ENCODE measurements at regions not wholly inside any gene's neighbourhood (a gene's known extent, or its start where the extent isn't known, plus 50 kb on each side); places are given as distances from the start of the nearest gene placed in this dataset.

DNA sequence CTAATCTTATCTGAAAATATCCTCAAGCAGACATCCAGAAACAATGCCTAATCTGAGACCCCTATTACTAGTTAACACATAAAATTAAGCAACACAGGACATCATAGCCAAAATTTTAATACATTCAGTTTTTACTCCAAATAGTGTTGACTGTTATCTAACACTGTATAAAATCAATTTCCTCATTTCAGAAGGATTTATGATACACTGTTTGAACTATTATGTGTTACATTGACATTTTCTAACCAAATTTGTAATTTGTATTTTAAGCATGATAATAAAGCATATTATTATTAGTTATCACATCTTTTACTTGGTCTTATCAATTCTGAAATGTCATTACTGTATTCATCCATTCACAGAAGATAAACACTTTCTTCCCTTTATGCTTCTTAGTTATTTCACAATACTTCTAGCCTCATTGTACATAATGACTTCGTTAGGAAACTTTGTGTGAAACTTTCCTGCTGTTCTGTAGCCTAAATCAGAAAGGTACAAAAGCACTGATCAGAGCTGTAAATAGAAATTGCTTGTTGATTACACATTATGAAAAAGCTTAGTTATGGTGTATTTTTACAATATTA, 1248.9 kb downstream of the JRKL start:
- TF ChIP-seq, protein P1, sequence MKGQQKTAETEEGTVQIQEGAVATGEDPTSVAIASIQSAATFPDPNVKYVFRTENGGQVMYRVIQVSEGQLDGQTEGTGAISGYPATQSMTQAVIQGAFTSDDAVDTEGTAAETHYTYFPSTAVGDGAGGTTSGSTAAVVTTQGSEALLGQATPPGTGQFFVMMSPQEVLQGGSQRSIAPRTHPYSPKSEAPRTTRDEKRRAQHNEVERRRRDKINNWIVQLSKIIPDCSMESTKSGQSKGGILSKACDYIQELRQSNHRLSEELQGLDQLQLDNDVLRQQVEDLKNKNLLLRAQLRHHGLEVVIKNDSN (IDR thresholded peaks at IDR 0.05; ENCODE audit: borderline replicate concordance, extremely low read length, insufficient read depth, low read depth, low read length), result no peak
- TF ChIP-seq RELA (IDR thresholded peaks at IDR 0.05; ENCODE audit: borderline replicate concordance, partially characterized antibody), result no peak
- TF ChIP-seq TCF3 (IDR thresholded peaks at IDR 0.05; ENCODE audit: borderline replicate concordance, insufficient read depth, low read depth, low read length), result no peak
- TF ChIP-seq TBL1XR1 (IDR thresholded peaks at IDR 0.05; ENCODE audit: low read depth, low read length), result no peak
- TF ChIP-seq, protein P2, sequence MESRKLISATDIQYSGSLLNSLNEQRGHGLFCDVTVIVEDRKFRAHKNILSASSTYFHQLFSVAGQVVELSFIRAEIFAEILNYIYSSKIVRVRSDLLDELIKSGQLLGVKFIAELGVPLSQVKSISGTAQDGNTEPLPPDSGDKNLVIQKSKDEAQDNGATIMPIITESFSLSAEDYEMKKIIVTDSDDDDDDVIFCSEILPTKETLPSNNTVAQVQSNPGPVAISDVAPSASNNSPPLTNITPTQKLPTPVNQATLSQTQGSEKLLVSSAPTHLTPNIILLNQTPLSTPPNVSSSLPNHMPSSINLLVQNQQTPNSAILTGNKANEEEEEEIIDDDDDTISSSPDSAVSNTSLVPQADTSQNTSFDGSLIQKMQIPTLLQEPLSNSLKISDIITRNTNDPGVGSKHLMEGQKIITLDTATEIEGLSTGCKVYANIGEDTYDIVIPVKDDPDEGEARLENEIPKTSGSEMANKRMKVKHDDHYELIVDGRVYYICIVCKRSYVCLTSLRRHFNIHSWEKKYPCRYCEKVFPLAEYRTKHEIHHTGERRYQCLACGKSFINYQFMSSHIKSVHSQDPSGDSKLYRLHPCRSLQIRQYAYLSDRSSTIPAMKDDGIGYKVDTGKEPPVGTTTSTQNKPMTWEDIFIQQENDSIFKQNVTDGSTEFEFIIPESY (IDR thresholded peaks at IDR 0.05), result no peak
- no peak for TF ChIP-seq WRNIP1 (IDR thresholded peaks at IDR 0.05; ENCODE audit: borderline replicate concordance, low read depth, low read length)
- no peak for TF ChIP-seq SMARCA5 (IDR thresholded peaks at IDR 0.05)
- TF ChIP-seq HCFC1 (IDR thresholded peaks at IDR 0.05; ENCODE audit: low read length), result no peak
- no peak for TF ChIP-seq ZNF217 (IDR thresholded peaks at IDR 0.05)
- TF ChIP-seq BCL11A (IDR thresholded peaks at IDR 0.05; ENCODE audit: low read depth, low read length), result no peak
- TF ChIP-seq GATAD2B (conservative IDR thresholded peaks at IDR 0.05; ENCODE audit: low read depth), result no peak
- TF ChIP-seq NBN (IDR thresholded peaks at IDR 0.05), result no peak
- no peak for TF ChIP-seq CEBPB (IDR thresholded peaks at IDR 0.05; ENCODE audit: borderline replicate concordance in 1 of 2, low read depth in 2 of 2, low read length in 2 of 2)
- TF ChIP-seq RCOR1 (conservative IDR thresholded peaks at IDR 0.05; ENCODE audit: low read depth, low read length), result no peak
- TF ChIP-seq CHD2 (IDR thresholded peaks at IDR 0.05; ENCODE audit: borderline replicate concordance, low read depth, low read length), result no peak
- no peak for TF ChIP-seq LARP7 (IDR thresholded peaks at IDR 0.05)
- TF ChIP-seq SREBF2 (IDR thresholded peaks at IDR 0.05; ENCODE audit: low read length), result no peak
- no peak for TF ChIP-seq SUZ12 (IDR thresholded peaks at IDR 0.05; ENCODE audit: unreplicated experiment)
- TF ChIP-seq, protein P3, sequence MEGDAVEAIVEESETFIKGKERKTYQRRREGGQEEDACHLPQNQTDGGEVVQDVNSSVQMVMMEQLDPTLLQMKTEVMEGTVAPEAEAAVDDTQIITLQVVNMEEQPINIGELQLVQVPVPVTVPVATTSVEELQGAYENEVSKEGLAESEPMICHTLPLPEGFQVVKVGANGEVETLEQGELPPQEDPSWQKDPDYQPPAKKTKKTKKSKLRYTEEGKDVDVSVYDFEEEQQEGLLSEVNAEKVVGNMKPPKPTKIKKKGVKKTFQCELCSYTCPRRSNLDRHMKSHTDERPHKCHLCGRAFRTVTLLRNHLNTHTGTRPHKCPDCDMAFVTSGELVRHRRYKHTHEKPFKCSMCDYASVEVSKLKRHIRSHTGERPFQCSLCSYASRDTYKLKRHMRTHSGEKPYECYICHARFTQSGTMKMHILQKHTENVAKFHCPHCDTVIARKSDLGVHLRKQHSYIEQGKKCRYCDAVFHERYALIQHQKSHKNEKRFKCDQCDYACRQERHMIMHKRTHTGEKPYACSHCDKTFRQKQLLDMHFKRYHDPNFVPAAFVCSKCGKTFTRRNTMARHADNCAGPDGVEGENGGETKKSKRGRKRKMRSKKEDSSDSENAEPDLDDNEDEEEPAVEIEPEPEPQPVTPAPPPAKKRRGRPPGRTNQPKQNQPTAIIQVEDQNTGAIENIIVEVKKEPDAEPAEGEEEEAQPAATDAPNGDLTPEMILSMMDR (IDR thresholded peaks at IDR 0.05 in 2 of 3, conservative IDR thresholded peaks at IDR 0.05 in 1 of 3; ENCODE audit: control insufficient read depth in 2 of 3, extremely low read depth in 1 of 3, insufficient read depth in 1 of 3, low read depth in 3 of 3, low read length in 3 of 3), result no peak
- TF ChIP-seq CHD1 (IDR thresholded peaks at IDR 0.05; ENCODE audit: low read depth, low read length), result no peak
- intact Hi-C loops (cut with micrococcal nuclease; ENCODE audit: unreplicated experiment) (no loop called here), in situ Hi-C loops (cut with MboI) (no loop called here)
- Histone ChIP-seq H3K27ac (ENCODE audit: control insufficient read depth, insufficient read depth) (no peak overlapping the region), H3K4me2 (ENCODE audit: control insufficient read depth, insufficient read depth) (no peak overlapping the region), H2AFZ (ENCODE audit: control insufficient read depth, low read depth, low read length) (no peak overlapping the region), H3K4me3 (no peak overlapping the region), H3K9ac (ENCODE audit: control insufficient read depth, insufficient read depth, low read length) (no peak overlapping the region), H4K20me1 (ENCODE audit: control insufficient read depth, insufficient read depth) (no peaks in the 10 kb centered on the region), H3K27me3 (replicated peaks in 1 of 2; ENCODE audit: control insufficient read depth in 2 of 2, insufficient read depth in 2 of 2, low read length in 1 of 2) (no peaks in the 10 kb centered on the region), H3K36me3 (ENCODE audit: control insufficient read depth in 2 of 2, insufficient read depth in 2 of 2, low read length in 1 of 2) (no peaks in the 10 kb centered on the region), H3K9me3 (replicated peaks; ENCODE audit: control insufficient read depth, insufficient read depth, low read length) (no peaks in the 10 kb centered on the region), H3K4me1 (ENCODE audit: control insufficient read depth, insufficient read depth, low read length) (no peaks in the 10 kb centered on the region), H3K79me2 (ENCODE audit: control insufficient read depth, insufficient read depth, low read length) (no peaks in the 10 kb centered on the region)
- 0% methylated on average over 1 of the region's 1 CpG for WGBS (ENCODE audit: insufficient coverage, insufficient replicate concordance, low lambda C conversion rate, missing lambda C conversion rate)
- ATAC-seq (no peak), FAIRE-seq (no peak), DNase-seq (ENCODE audit: low read depth, low spot score) (no peak)
- BruUV-seq (replicated peaks), result no TSS peak
- ChIA-PET CTCF (no interaction called here), RAD21 (ENCODE audit: unreplicated experiment) (no interaction called here), SMC1A (ENCODE audit: uncharacterized antibody, unreplicated experiment) (no interaction called here), POLR2A (no interaction called here)

Data from GM12878 (cell line).